ENCODE measurements at regions not wholly inside any gene's neighbourhood (a gene's known extent, or its start where the extent isn't known, plus 50 kb on each side); places are given as distances from the start of the nearest gene placed in this dataset.

DNA sequence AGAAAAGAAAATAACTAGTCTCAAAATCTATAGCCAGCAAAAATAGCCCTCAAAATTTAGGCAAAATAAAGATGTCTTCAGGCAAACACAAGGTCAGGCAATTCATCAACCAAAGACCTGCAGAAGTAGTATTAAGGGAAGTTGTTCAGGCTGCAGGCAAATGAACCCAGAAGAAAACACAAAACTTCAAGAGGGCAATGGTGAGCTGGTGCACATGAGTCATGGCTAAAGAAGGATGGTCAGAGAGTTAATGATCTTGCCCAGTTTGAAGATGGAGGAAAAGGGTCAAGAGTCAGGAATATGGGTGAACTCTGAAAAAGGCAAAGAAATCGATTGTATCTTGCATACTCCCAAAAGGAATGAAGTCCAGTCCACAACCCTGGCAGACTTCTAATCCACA, 83.1 kb upstream of the FAT4 start:
- no peaks in the 10 kb centered on the region for H3K9me2 ChIP-seq (replicated peaks; ENCODE audit: control insufficient read depth, low read length)
- H3K79me2 ChIP-seq (ENCODE audit: control insufficient read depth, low read length): no peaks in the 10 kb centered on the region
- no peaks in the 10 kb centered on the region for H4K20me1 ChIP-seq (ENCODE audit: control insufficient read depth, insufficient read depth, low read depth, low read length)
- no peaks in the 10 kb centered on the region for H3K4me1 ChIP-seq (ENCODE audit: control insufficient read depth, low read length)
- H3K27ac ChIP-seq (ENCODE audit: low read depth, low read length): no peak overlapping the region
- no peaks in the 10 kb centered on the region for H3K9me3 ChIP-seq (ENCODE audit: control insufficient read depth, insufficient read depth, low read length)
- H3F3A ChIP-seq (ENCODE audit: control insufficient read depth, insufficient read depth): no peaks in the 10 kb centered on the region
- no peak overlapping the region for H3K4me2 ChIP-seq (ENCODE audit: low read length)
- no peaks in the 10 kb centered on the region for H3K27me3 ChIP-seq (ENCODE audit: control insufficient read depth, low read length)
- H3K4me3 ChIP-seq (ENCODE audit: low read length): no peak overlapping the region
- no peaks in the 10 kb centered on the region for H3K36me3 ChIP-seq (ENCODE audit: control insufficient read depth, low read length)
- TF ChIP-seq EZH2phosphoT487 (IDR thresholded peaks at IDR 0.05; ENCODE audit: borderline replicate concordance, low read length): no peak
- TF ChIP-seq, protein P1, sequence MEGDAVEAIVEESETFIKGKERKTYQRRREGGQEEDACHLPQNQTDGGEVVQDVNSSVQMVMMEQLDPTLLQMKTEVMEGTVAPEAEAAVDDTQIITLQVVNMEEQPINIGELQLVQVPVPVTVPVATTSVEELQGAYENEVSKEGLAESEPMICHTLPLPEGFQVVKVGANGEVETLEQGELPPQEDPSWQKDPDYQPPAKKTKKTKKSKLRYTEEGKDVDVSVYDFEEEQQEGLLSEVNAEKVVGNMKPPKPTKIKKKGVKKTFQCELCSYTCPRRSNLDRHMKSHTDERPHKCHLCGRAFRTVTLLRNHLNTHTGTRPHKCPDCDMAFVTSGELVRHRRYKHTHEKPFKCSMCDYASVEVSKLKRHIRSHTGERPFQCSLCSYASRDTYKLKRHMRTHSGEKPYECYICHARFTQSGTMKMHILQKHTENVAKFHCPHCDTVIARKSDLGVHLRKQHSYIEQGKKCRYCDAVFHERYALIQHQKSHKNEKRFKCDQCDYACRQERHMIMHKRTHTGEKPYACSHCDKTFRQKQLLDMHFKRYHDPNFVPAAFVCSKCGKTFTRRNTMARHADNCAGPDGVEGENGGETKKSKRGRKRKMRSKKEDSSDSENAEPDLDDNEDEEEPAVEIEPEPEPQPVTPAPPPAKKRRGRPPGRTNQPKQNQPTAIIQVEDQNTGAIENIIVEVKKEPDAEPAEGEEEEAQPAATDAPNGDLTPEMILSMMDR (IDR thresholded peaks at IDR 0.05; ENCODE audit: low read depth, low read length, poor library complexity, severe bottlenecking): no peak

DNA sequence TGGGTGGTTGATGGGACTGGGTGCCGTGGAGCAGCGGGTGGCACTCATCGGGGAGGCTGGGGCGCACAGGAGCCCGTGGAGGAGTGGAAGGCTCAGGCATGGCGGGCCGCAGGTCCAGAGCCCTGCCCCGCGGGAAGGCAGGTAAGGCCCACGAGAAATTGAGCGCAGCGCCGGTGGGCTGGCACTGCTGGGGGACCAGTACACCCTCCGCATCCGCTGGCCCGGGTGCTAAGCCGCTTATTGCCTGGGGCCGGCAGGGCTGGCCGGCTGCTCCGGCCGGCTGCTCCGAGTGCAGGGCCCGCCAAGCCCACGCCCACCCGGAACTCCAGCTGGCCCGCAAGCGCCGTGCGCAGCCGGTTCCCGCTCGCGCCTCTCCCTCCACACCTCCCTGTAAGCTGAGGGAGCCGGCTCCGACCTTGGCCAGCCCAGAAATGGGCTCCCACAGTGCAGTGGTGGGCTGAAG, 85.1 kb upstream of the FAT4 start:
- TF ChIP-seq, protein P1 (IDR thresholded peaks at IDR 0.05; ENCODE audit: low read depth, low read length, poor library complexity, severe bottlenecking): no peak
- no peak for TF ChIP-seq EZH2phosphoT487 (IDR thresholded peaks at IDR 0.05; ENCODE audit: borderline replicate concordance, low read length)

DNA sequence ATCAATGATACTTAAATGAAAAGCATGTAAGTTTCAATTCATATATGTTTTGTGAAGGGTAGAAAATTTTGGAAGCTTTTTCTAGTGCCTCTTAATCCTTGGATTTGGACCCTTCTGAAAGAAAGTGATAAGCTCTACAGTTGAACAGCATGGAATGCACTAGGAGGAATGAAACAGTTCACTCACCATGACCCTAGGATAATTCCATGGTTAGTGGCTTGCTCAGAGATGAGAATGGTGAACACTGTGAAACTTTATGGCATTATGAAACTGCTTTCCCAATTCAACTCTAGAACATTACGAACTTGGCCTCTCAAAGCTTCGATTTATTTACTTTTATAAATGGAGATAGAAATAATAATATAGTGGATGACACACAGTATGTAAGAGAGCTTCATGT, 88.9 kb upstream of the FAT4 start:
- Histone ChIP-seq H3K27me3 (ENCODE audit: control insufficient read depth, low read length) (no peaks in the 10 kb centered on the region), H3K36me3 (ENCODE audit: control insufficient read depth, low read length) (no peaks in the 10 kb centered on the region), H3K4me2 (ENCODE audit: low read length) (no peak overlapping the region), H4K20me1 (ENCODE audit: control insufficient read depth, insufficient read depth, low read depth, low read length) (no peaks in the 10 kb centered on the region), H3K4me1 (ENCODE audit: control insufficient read depth, low read length) (no peaks in the 10 kb centered on the region), H3K4me3 (ENCODE audit: low read length) (no peak overlapping the region), H3K9me3 (ENCODE audit: control insufficient read depth, insufficient read depth, low read length) (no peaks in the 10 kb centered on the region), H3K9me2 (replicated peaks; ENCODE audit: control insufficient read depth, low read length) (no peaks in the 10 kb centered on the region), H3K79me2 (ENCODE audit: control insufficient read depth, low read length) (no peaks in the 10 kb centered on the region), H3F3A (ENCODE audit: control insufficient read depth, insufficient read depth) (no peaks in the 10 kb centered on the region), H3K27ac (ENCODE audit: low read depth, low read length) (no peak overlapping the region)
- TF ChIP-seq, protein P1 (IDR thresholded peaks at IDR 0.05; ENCODE audit: low read depth, low read length, poor library complexity, severe bottlenecking): no peak
- TF ChIP-seq EZH2phosphoT487 (IDR thresholded peaks at IDR 0.05; ENCODE audit: borderline replicate concordance, low read length): no peak

More for the DNA sequence above, 85.1 kb upstream of the FAT4 start:
- no peaks in the 10 kb centered on the region for H3K4me1 ChIP-seq (ENCODE audit: control insufficient read depth, low read length)
- H3F3A ChIP-seq (ENCODE audit: control insufficient read depth, insufficient read depth): no peaks in the 10 kb centered on the region
- H3K27ac ChIP-seq (ENCODE audit: low read depth, low read length): no peak overlapping the region
- no peaks in the 10 kb centered on the region for H4K20me1 ChIP-seq (ENCODE audit: control insufficient read depth, insufficient read depth, low read depth, low read length)
- H3K9me3 ChIP-seq (ENCODE audit: control insufficient read depth, insufficient read depth, low read length): no peaks in the 10 kb centered on the region
- no peak overlapping the region for H3K4me3 ChIP-seq (ENCODE audit: low read length)
- H3K36me3 ChIP-seq (ENCODE audit: control insufficient read depth, low read length): no peaks in the 10 kb centered on the region
- H3K4me2 ChIP-seq (ENCODE audit: low read length): no peak overlapping the region
- H3K79me2 ChIP-seq (ENCODE audit: control insufficient read depth, low read length): no peaks in the 10 kb centered on the region
- H3K9me2 ChIP-seq (replicated peaks; ENCODE audit: control insufficient read depth, low read length): no peaks in the 10 kb centered on the region
- no peaks in the 10 kb centered on the region for H3K27me3 ChIP-seq (ENCODE audit: control insufficient read depth, low read length)

Data from DOHH2 (cell line).